ENCODE measurements at regions not wholly inside any gene's neighbourhood (a gene's known extent, or its start where the extent isn't known, plus 50 kb on each side); places are given as distances from the start of the nearest gene placed in this dataset.

GRCh38 chr6:6470123-6470522 is 118.4 kb upstream of the LY86 start:
- Histone ChIP-seq H3K27me3 (ENCODE audit: control insufficient read depth in 2 of 2, insufficient read depth in 2 of 2, low read length in 2 of 2) (no peaks in the 10 kb centered on the region), H3K4me3 (replicated peaks in 1 of 3; ENCODE audit: low read depth in 2 of 3, low read length in 3 of 3) (no peak overlapping the region), H3K9ac (ENCODE audit: insufficient read depth, low read length, poor library complexity, severe bottlenecking) (no peak overlapping the region), H3K4me2 (replicated peaks; ENCODE audit: extremely low read depth, low read length, poor library complexity, severe bottlenecking) (no peak overlapping the region), H2AFZ (ENCODE audit: insufficient read depth, low read depth, low read length, poor library complexity, severe bottlenecking) (no peak overlapping the region), H4K20me1 (ENCODE audit: insufficient read depth, low read length) (no peaks in the 10 kb centered on the region), H3K9me3 (replicated peaks in 1 of 2; ENCODE audit: control insufficient read depth in 1 of 2, insufficient read depth in 1 of 2, low read length in 2 of 2) (peaks cover 0 to 4% of the 10 kb centered on the region in 2 donors), H3K36me3 (replicated peaks in 1 of 2; ENCODE audit: control insufficient read depth in 1 of 2, insufficient read depth in 2 of 2, low read length in 2 of 2) (no peaks in the 10 kb centered on the region), H3K4me1 (ENCODE audit: control insufficient read depth in 1 of 2, insufficient read depth in 2 of 2, low read length in 2 of 2) (peaks cover 33 to 35% of the 10 kb centered on the region in 2 donors), H3K27ac (ENCODE audit: low read depth in 1 of 2, low read length in 2 of 2) (peak overlapping the region in 1 of 2 donors; percentile 53), H3K79me2 (ENCODE audit: insufficient read depth, low read length) (no peaks in the 10 kb centered on the region)
- peaks cover 0 to under 1% (median 0%) of the 10 kb centered on the region in 3 donors for H3K27me3 Mint-ChIP-seq (ENCODE audit: low read depth in 3 of 3)
- H3K4me1 Mint-ChIP-seq, result peaks cover 43% of the 10 kb centered on the region
- WGBS (ENCODE audit: insufficient coverage), result 50% methylated on average over 1 of the region's 2 CpGs
- H3K36me3 Mint-ChIP-seq, result peaks cover 0 to 4% of the 10 kb centered on the region in 2 donors
- TF ChIP-seq CTCF (IDR thresholded peaks at IDR 0.05), result no peak
- peak overlapping the region; percentile 51 to 92 (median 80) for H3K27ac Mint-ChIP-seq
- H3K9me3 Mint-ChIP-seq, result peaks cover 3 to 10% (median 6%) of the 10 kb centered on the region in 7 donors
- peak; percentile 15 to 64 (median 48) for DNase-seq
- peak overlapping the region in 1 of 2 donors; percentile 31 for H3K4me3 Mint-ChIP-seq
- intact Hi-C loops (cut with micrococcal nuclease), result no loop called here

- TF ChIP-seq CTCF (IDR thresholded peaks at IDR 0.05), result no peak
- Histone ChIP-seq H4K20me1 (ENCODE audit: insufficient read depth, low read length) (no peaks in the 10 kb centered on the region), H3K36me3 (replicated peaks in 1 of 2; ENCODE audit: control insufficient read depth in 1 of 2, insufficient read depth in 2 of 2, low read length in 2 of 2) (no peaks in the 10 kb centered on the region), H3K27me3 (ENCODE audit: control insufficient read depth in 2 of 2, insufficient read depth in 2 of 2, low read length in 2 of 2) (no peaks in the 10 kb centered on the region), H3K27ac (ENCODE audit: low read depth in 1 of 2, low read length in 2 of 2) (no peak overlapping the region), H3K9me3 (replicated peaks in 1 of 2; ENCODE audit: control insufficient read depth in 1 of 2, insufficient read depth in 1 of 2, low read length in 2 of 2) (peaks cover 0 to 4% of the 10 kb centered on the region in 2 donors), H3K4me3 (replicated peaks in 1 of 3; ENCODE audit: low read depth in 2 of 3, low read length in 3 of 3) (no peak overlapping the region), H3K4me1 (ENCODE audit: control insufficient read depth in 1 of 2, insufficient read depth in 2 of 2, low read length in 2 of 2) (peaks cover 36 to 39% of the 10 kb centered on the region in 2 donors), H2AFZ (ENCODE audit: insufficient read depth, low read depth, low read length, poor library complexity, severe bottlenecking) (no peak overlapping the region), H3K9ac (ENCODE audit: insufficient read depth, low read length, poor library complexity, severe bottlenecking) (no peak overlapping the region), H3K4me2 (replicated peaks; ENCODE audit: extremely low read depth, low read length, poor library complexity, severe bottlenecking) (no peak overlapping the region), H3K79me2 (ENCODE audit: insufficient read depth, low read length) (no peaks in the 10 kb centered on the region)
- no CpG with 5 or more reads among the region's 3 CpGs for WGBS (ENCODE audit: insufficient coverage)
- intact Hi-C loops (cut with micrococcal nuclease), result no loop called here
- Mint-ChIP-seq H3K36me3 (peaks cover 0 to 4% of the 10 kb centered on the region in 2 donors), H3K9me3 (peaks cover 3 to 10% (median 6%) of the 10 kb centered on the region in 7 donors), H3K4me3 (no peak overlapping the region), H3K4me1 (peaks cover 48% of the 10 kb centered on the region), H3K27me3 (ENCODE audit: low read depth in 3 of 3) (no peaks in the 10 kb centered on the region), H3K27ac (peak overlapping the region in 2 of 7 donors; percentile 20 to 21)
- DNase-seq, result no peak
Observed at GRCh38 chr6:6471276-6471675, 117.2 kb upstream of the LY86 start.

Measured in CD14-positive monocyte (primary cell).